Karpas-422 (cell line): ENCODE measurements at regions not wholly inside any gene's neighbourhood (a gene's known extent, or its start where the extent isn't known, plus 50 kb on each side); places are given as distances from the start of the nearest gene placed in this dataset.
A peak's percentile ranks its signal among the peaks of the same experiment; 100 is the strongest.

ENCODE experiments used
- DNase-seq: peaks from one replicate; pipeline ENCODE4 v3.0.0-alpha.2; 2015
- H2AFZ ChIP-seq: fragments of 200-600 bp; sonication (generic); 2 replicates; pipeline ENCODE4 v1.6.1; 2014; ENCODE audit warnings: antibody characterized with exemption, low read length, mixed read lengths
- H3K27ac ChIP-seq: fragments of 200-600 bp; sonication (generic); 2 replicates; pipeline ENCODE4 v1.5.1; 2014; ENCODE audit warnings: mild to moderate bottlenecking, low read length, moderate library complexity
- H3K27me3 ChIP-seq: fragments of 200-600 bp; sonication (generic); 2 replicates; pipeline ENCODE4 v1.6.1; 2014; ENCODE audit warnings: low read length, mixed read lengths
- H3K36me3 ChIP-seq: fragments of 200-600 bp; sonication (generic); 2 replicates; pipeline ENCODE4 v1.6.1; 2014; ENCODE audit warnings: low read length, mixed read lengths; ENCODE audit not compliant: insufficient read depth
- H3K4me1 ChIP-seq: fragments of 200-600 bp; sonication (generic); 2 replicates; pipeline ENCODE4 v1.6.1; 2014; ENCODE audit warnings: mild to moderate bottlenecking, low read length, mixed read lengths
- H3K4me2 ChIP-seq: fragments of 200-600 bp; sonication (generic); 2 replicates; pipeline ENCODE4 v1.6.1; 2014; ENCODE audit warnings: low read length, low read depth, mild to moderate bottlenecking; ENCODE audit not compliant: poor library complexity, severe bottlenecking
- H3K4me3 ChIP-seq: fragments of 200-600 bp; sonication (generic); 2 replicates; pipeline ENCODE4 v1.5.1; 2014; ENCODE audit warnings: mild to moderate bottlenecking, antibody characterized with exemption, low read length, mixed read lengths
- H3K79me2 ChIP-seq: fragments of 200-600 bp; sonication (generic); 2 replicates; pipeline ENCODE4 v1.6.1; 2014; ENCODE audit warnings: mild to moderate bottlenecking, low read length, mixed read lengths
- H3K9ac ChIP-seq: fragments of 200-600 bp; sonication (generic); 2 replicates; pipeline ENCODE4 v1.6.0; 2014; ENCODE audit warnings: low read length
- H3K9me2 ChIP-seq: fragments of 200-600 bp; sonication (generic), shearing (Covaris generic); replicated peaks from 2 replicates; pipeline ENCODE4 v1.6.0; 2014; ENCODE audit warnings: mild to moderate bottlenecking, low read length, moderate library complexity; ENCODE audit not compliant: insufficient read depth
- H3K9me3 ChIP-seq: fragments of 300-700, 200-600 bp; sonication (generic); 2 replicates; pipeline ENCODE4 v1.6.1; 2014; ENCODE audit warnings: low read length, mixed read lengths
- H4K20me1 ChIP-seq: fragments of 200-600 bp; sonication (generic); 2 replicates; pipeline ENCODE4 v1.6.1; 2014; ENCODE audit warnings: mild to moderate bottlenecking, antibody characterized with exemption, low read length, low read depth; ENCODE audit not compliant: insufficient read depth

DNA sequence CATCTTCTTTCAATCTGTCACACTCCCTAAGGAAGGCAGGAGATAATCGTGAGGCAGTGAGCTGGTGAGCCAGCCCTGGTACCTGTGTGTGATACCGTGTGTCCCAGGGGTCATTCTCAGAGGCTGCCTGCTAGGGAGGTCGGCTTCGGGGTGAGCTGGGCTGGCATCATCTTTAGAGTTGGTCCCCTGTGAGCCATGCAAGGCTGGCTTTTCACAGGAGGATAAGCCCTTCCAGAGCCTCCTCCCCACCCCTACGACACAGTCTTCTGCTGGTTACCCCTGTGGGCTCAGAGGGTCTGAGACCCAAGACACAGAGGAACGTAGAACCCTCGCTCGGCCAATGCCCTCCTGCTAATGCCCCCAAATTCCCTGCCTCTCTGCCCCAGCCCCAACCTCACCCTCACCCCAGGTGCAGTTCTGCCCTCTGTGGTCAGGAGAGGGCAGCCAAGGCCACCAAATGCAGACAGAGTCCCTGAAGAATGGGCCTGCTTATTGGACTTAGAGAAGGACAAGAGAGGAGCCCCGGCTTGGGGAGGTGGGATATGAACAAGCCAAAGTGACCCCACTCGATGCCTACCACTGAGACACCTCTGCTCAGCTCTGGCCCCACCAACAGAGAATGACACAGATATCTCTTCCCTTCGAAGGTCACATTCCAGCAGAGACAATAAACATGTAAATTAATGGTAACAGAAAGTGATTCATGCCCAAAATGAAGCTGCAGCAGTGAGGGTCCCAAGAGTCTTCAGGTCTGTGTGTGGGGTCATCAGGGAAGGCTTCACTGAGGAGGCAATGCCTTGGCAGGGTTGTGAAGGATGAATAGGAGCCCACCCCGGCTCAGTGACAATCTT is 80.8 kb upstream of the CCL1 start:
- H2AFZ ChIP-seq, result no peak overlapping the region
- H3K4me2 ChIP-seq, result no peak overlapping the region
- H4K20me1 ChIP-seq, result 0 out of 2 replicates have a peak, but pooled peaks cover 3% of the 10 kb centered on the region
- no peaks in the 10 kb centered on the region for H3K9me2 ChIP-seq
- no peak overlapping the region for H3K9ac ChIP-seq
- no peaks in the 10 kb centered on the region for H3K79me2 ChIP-seq
- H3K9me3 ChIP-seq, result no peaks in the 10 kb centered on the region
- H3K27ac ChIP-seq, result no peak overlapping the region
- DNase-seq, result peak; percentile 56
- H3K36me3 ChIP-seq, result no peaks in the 10 kb centered on the region
- no peak overlapping the region for H3K4me3 ChIP-seq
- no peaks in the 10 kb centered on the region for H3K4me1 ChIP-seq
- H3K27me3 ChIP-seq, result no peaks in the 10 kb centered on the region

DNA sequence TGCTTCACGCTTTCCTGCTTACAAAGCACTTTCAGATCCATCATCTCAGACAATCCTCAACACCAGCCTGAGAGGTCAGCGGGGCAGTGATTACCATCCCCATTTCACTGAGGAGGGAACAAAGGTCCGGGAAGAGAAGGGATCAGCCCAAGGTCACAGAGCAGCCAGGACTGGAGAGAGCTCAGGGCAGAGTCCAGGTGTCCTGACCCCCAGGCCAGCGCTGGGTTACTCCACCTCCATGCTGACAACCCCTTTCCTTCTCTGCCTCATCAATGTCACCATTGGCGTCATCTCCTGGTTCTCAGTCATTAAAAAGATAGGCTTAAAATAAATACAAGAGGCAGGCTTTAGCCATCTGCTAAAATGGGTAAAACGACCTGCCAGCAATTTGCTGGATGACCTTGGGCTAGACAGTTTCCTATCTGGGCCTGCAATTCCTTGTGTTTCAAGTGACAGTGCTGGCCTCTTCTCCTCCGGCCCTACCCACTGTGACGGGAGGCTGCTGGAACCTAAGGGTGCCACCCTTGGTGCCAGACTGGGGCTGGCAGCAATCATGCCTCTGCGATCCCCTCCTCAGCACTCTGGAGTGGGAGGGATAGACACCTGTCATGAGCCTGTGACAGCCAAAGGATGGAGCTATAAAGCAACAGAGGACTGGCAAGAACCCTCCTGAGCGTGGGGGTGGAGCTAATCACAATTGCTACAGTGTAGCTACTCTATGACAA is 79.5 kb upstream of the CCL1 start:
- Histone ChIP-seq H3K9me3 (no peaks in the 10 kb centered on the region), H3K4me3 (no peak overlapping the region), H3K27ac (no peak overlapping the region), H3K27me3 (no peaks in the 10 kb centered on the region), H2AFZ (no peak overlapping the region), H4K20me1 (0 out of 2 replicates have a peak, but pooled peaks cover 2% of the 10 kb centered on the region), H3K36me3 (no peaks in the 10 kb centered on the region), H3K9me2 (no peaks in the 10 kb centered on the region), H3K4me2 (no peak overlapping the region), H3K9ac (no peak overlapping the region), H3K79me2 (no peaks in the 10 kb centered on the region), H3K4me1 (no peaks in the 10 kb centered on the region)
- DNase-seq, result no peak

DNA sequence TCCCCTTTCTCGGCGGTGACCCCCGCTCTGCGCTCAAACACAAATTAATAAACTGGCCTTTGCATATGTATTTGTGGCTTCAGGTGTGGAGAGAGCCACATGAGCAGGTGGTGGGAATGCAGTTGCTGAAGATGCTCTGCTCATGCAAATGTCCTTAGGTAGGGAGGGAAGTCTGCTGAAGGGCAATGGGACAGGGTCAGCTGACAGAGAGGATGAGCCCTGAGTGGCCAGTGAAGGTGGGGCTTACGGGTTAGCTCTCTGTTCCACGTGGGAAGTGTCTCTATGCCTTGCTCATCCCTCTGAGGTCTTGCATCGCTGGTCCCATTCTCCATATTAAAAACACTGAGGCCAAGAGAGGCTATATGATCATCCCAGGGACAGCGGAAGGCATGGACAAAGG is 74.2 kb upstream of the CCL1 start:
- H3K9me2 ChIP-seq, result no peaks in the 10 kb centered on the region
- H4K20me1 ChIP-seq, result no peaks in the 10 kb centered on the region
- no peak overlapping the region for H3K4me2 ChIP-seq
- H3K4me3 ChIP-seq, result no peak overlapping the region
- no peaks in the 10 kb centered on the region for H3K27me3 ChIP-seq
- H3K9me3 ChIP-seq, result no peaks in the 10 kb centered on the region
- no peaks in the 10 kb centered on the region for H3K79me2 ChIP-seq
- H3K36me3 ChIP-seq, result no peaks in the 10 kb centered on the region
- H3K4me1 ChIP-seq, result no peaks in the 10 kb centered on the region
- no peak for DNase-seq
- no peak overlapping the region for H3K9ac ChIP-seq
- H3K27ac ChIP-seq, result no peak overlapping the region
- no peak overlapping the region for H2AFZ ChIP-seq

DNA sequence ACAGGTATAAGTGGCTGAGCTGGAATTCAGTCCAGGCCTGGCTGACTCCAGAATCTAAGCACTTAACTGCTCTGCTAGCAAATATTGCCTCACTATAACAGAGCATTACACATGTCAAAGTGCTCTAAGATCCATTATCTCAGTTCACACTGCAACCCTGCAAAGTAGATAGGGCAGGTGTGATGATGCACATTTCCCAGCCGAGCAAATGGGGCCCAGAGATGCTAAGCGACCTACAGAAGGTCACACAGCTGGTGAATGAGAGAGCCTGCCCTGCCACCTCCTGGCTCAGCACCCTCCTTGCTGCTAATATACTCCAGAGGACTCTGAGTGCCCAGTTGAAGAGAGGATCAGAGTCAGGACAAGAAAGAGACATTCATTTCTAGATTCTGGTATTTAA is 73.6 kb upstream of the CCL1 start:
- Histone ChIP-seq H3K9ac (no peak overlapping the region), H3K27ac (no peak overlapping the region), H3K27me3 (no peaks in the 10 kb centered on the region), H4K20me1 (no peaks in the 10 kb centered on the region), H3K79me2 (no peaks in the 10 kb centered on the region), H3K4me2 (no peak overlapping the region), H3K36me3 (no peaks in the 10 kb centered on the region), H3K9me2 (no peaks in the 10 kb centered on the region), H3K4me3 (no peak overlapping the region), H3K4me1 (no peaks in the 10 kb centered on the region), H3K9me3 (no peaks in the 10 kb centered on the region), H2AFZ (no peak overlapping the region)
- no peak for DNase-seq

DNA sequence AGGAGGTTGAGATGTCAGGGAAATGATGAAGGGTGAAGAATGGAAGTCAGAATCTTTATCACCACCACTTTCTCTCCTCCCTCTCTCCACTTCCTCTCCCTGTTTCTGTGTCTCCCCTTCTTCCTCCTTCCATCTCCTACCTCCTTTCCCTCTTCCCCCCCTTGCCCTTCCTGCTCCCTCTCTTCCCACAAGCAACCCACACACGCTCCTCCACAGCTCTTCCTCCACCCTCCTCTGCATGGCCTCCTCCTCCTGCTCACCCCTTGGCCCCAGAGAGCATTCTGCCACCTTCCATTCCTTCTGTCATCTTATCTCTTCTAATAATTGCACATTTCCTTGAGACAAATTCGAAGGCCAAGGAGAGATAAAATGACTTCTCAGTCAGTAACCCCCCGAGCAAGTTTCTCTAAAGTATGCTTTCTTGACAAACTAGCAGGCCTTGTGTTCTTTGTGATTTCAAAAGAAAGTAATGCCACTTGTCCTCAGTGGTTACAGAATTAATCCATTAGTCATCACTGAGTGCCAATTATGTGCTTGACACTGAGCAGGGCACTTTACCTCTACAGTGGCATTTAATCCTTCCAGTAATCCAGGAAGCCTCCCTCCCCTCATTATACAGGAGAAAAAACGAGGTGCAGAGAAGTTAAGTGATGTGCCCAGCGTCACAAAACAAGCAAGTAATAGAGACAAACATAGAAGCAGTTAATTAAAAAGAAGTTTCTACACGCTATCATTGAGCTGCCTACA is 72.3 kb upstream of the CCL1 start:
- H2AFZ ChIP-seq, result no peak overlapping the region
- no peak overlapping the region for H3K4me2 ChIP-seq
- no peaks in the 10 kb centered on the region for H3K79me2 ChIP-seq
- no peaks in the 10 kb centered on the region for H3K4me1 ChIP-seq
- H3K9me2 ChIP-seq, result no peaks in the 10 kb centered on the region
- H3K9ac ChIP-seq, result no peak overlapping the region
- no peaks in the 10 kb centered on the region for H3K27me3 ChIP-seq
- H4K20me1 ChIP-seq, result no peaks in the 10 kb centered on the region
- H3K4me3 ChIP-seq, result no peak overlapping the region
- no peak overlapping the region for H3K27ac ChIP-seq
- no peak for DNase-seq
- no peaks in the 10 kb centered on the region for H3K36me3 ChIP-seq
- no peaks in the 10 kb centered on the region for H3K9me3 ChIP-seq

DNA sequence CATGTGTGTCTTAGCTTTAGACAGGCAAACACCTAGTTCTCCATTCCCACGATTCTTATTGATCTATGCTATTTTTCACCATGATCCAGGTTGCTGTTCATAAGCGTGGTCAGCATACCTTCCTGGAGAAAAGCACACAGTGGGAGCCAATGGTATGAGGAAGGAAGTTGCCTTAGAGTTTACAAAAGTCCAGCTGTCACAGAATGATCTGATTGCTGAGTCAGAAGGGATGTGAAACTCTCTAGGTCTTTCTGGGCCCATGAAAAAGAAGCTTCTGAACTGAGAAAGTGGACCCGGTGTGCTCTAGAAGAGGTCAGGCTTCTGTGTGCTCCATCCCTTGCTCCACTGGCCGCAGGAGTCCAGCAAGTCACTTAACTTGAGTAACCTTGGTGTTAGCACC is 71.0 kb upstream of the CCL1 start:
- Histone ChIP-seq H3K9me2 (no peaks in the 10 kb centered on the region), H3K9me3 (no peaks in the 10 kb centered on the region), H3K27ac (no peak overlapping the region), H3K9ac (no peak overlapping the region), H3K4me3 (no peak overlapping the region), H3K36me3 (no peaks in the 10 kb centered on the region), H3K4me2 (no peak overlapping the region), H2AFZ (no peak overlapping the region), H3K4me1 (no peaks in the 10 kb centered on the region), H4K20me1 (no peaks in the 10 kb centered on the region), H3K27me3 (no peaks in the 10 kb centered on the region), H3K79me2 (no peaks in the 10 kb centered on the region)
- DNase-seq, result no peak

DNA sequence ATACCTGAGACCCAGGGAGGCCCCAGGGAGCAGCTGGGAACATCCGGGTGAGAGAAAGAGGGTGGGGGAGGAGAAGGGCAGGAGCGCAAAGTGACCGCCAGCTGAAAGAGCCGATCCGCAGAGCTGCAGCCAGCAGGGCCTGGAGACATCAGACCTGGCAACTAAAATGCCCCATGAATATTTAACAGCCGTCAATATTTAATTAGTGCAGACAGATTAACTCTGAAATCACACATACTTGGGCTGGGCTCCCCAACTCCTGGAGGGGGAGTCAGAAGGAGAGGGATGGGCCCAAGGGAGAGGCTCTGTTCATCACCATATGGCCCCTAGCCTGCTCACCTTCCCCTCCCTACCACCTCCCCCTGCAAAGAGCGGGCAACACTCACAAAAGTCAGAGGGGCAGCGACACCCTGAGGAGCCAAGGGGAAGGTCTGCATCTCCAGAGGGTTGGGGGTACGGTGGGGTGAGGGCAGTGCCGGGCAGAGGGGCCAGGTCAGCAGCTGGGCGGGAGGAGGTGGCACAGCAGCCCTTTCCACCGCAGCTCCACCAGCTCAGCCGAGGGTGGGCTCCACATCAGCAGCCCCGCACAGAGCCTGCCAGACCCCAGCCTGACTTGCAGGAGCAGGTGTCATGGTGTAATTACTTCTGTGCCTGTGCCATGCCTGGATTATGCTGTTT is 61.9 kb upstream of the CCL1 start:
- Histone ChIP-seq H3K36me3 (no peaks in the 10 kb centered on the region), H3K4me3 (no peak overlapping the region), H3K9ac (no peak overlapping the region), H3K4me1 (no peaks in the 10 kb centered on the region), H3K27me3 (no peaks in the 10 kb centered on the region), H3K79me2 (no peaks in the 10 kb centered on the region), H3K4me2 (no peak overlapping the region), H3K9me2 (no peaks in the 10 kb centered on the region), H3K27ac (no peak overlapping the region), H4K20me1 (no peaks in the 10 kb centered on the region; the same call in 1 of the 2 replicates), H2AFZ (no peak overlapping the region), H3K9me3 (no peaks in the 10 kb centered on the region)
- DNase-seq, result no peak
